Stomach smooth muscle (tissue), 2 donors: ENCODE measurements at regions not wholly inside any gene's neighbourhood (a gene's known extent, or its start where the extent isn't known, plus 50 kb on each side); places are given as distances from the start of the nearest gene placed in this dataset.

Experiments
- H3K27ac ChIP-seq: one replicate; pipeline ENCODE4 v1.7.0; 2013; ENCODE audit warnings: mild to moderate bottlenecking, low read length, inconsistent platforms
- H3K27me3 ChIP-seq, 2 donors: one replicate each; pipeline ENCODE4 v1.7.0; 2013; ENCODE audit warnings: low read length in 2 of 2; ENCODE audit not compliant: insufficient read depth in 2 of 2, control insufficient read depth in 1 of 2
- H3K36me3 ChIP-seq, 2 donors: one replicate each; pipeline ENCODE4 v1.7.0; 2013; ENCODE audit warnings: low read length in 2 of 2; ENCODE audit not compliant: control insufficient read depth in 2 of 2, insufficient read depth in 2 of 2
- H3K4me1 ChIP-seq: one replicate; pipeline ENCODE4 v1.7.0; 2013; ENCODE audit warnings: low read length; ENCODE audit not compliant: control insufficient read depth, insufficient read depth
- H3K4me3 ChIP-seq, 2 donors: one replicate each; pipeline ENCODE4 v1.7.0; 2013; ENCODE audit warnings: low read length in 2 of 2
- H3K9ac ChIP-seq, 2 donors: one replicate each; pipeline ENCODE4 v1.7.0; 2013; ENCODE audit warnings: low read length in 2 of 2, mild to moderate bottlenecking in 1 of 2
- H3K9me3 ChIP-seq, 2 donors: one replicate each; pipeline ENCODE4 v1.7.0; 2013; ENCODE audit warnings: low read length in 2 of 2; ENCODE audit not compliant: control insufficient read depth in 2 of 2
- donor health status: healthy.
- donor health status: Pancreatic carcinoma.

DNA sequence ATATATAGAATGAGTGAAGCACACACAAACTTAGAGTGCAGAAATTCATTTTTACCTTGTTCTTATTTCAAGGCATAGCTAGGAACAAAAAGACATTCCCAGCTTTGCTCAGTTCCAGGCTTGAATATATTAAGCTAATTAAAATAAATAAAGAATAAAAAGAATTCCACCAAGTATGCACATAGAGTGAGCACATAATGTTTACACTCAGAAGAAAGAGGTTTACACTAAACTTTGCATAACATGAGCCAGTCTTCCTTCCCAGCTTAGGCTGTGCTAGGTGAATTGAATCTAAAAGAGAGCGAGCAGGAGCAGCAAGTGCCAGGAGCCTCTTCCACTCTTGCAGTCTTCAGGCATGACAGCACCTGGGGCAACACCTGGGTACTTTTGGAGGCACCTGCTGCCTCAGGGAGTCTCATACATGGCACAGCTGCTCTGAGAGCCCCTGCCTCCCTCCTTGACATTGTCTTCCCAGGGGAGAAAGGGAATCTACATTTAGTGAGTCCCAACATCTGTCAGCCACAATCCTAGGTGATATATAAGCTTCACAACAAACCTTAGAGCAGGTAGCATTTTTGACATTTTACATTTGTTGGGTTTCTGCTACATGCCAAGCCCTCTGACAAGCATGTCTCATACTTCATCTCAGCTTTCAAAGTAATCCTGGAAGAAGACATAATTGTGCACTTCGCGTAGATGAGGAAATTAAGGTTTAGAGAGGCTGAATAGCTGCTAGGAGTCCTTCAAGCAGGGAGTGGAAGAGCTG is 732.7 kb upstream of the TENM4 start:
- no peaks in the 10 kb centered on the region for H3K36me3 ChIP-seq
- no peak overlapping the region for H3K9ac ChIP-seq
- no peak overlapping the region for H3K27ac ChIP-seq

DNA sequence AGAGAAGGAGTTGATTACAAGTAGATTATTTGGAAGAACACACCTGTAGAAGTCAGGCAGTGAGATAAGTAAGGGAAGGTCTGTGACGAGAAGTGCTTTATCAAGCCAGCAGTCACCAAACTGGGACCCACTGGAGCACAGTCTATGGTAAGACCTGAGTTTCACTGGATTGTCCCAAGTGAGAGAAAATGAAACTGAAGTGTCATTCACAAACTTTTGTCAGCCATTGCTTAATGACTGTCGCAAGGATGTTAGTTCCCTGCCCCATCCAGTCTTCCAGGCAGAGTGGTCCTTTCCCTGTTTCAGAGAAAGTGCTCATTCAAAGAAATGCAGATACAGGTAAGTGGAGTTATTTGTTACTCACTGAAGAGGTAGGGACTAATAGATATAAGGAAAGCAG is 728.0 kb upstream of the TENM4 start:
- H3K4me3 ChIP-seq = no peak overlapping the region
- H3K27ac ChIP-seq = no peak overlapping the region

More for the DNA sequence above, 732.7 kb upstream of the TENM4 start:
- peaks cover 0 to 7% of the 10 kb centered on the region in 2 donors for H3K9me3 ChIP-seq
- no peak overlapping the region for H3K4me3 ChIP-seq
- H3K4me1 ChIP-seq = no peaks in the 10 kb centered on the region
- no peaks in the 10 kb centered on the region for H3K27me3 ChIP-seq

DNA sequence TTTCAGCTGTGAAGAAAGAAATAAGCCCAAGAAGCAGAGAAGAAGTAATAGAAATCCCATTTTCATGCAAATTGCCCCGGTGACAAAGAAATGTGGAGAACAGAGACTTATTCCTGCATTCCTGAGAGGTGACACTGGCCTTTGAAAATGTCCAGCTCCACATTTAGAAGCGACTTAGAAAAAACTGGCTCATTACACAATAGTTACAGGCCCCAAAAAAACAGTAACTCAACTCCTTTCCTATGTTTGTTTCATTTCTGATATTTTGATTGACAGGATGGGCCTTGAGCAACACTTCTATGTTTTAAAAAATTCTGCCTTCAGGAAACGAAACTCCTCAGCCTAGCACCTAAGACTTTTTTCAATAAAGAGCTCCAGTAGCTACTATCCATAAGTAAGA is 726.9 kb upstream of the TENM4 start:
- Histone ChIP-seq H3K27ac (no peak overlapping the region), H3K4me3 (no peak overlapping the region), H3K27me3 (no peaks in the 10 kb centered on the region), H3K4me1 (no peaks in the 10 kb centered on the region), H3K9me3 (peaks cover 0 to 7% of the 10 kb centered on the region in 2 donors), H3K36me3 (no peaks in the 10 kb centered on the region), H3K9ac (no peak overlapping the region)

More for the DNA sequence above, 728.0 kb upstream of the TENM4 start:
- Histone ChIP-seq H3K4me1 (no peaks in the 10 kb centered on the region), H3K9ac (no peak overlapping the region), H3K36me3 (no peaks in the 10 kb centered on the region), H3K9me3 (peaks cover 0 to 7% of the 10 kb centered on the region in 2 donors), H3K27me3 (no peaks in the 10 kb centered on the region)

DNA sequence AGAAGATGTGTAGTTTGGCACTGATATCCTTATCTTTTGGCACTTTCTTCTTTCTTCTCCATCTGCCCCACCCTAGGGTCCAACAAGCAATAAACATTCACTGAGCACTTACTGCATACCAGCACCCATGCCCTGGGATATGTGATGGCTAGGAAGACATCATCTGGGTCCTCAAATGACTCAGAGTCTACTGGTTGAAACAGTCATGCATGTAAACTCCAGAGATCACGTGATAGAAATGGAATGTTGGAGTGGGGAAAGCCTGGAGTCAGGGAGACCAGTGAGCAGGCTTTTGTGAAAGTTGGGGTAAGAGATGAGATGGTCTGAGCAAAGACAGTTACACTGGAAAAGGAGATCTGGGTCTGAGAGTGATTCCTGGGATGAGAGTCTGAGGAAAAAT is 724.9 kb upstream of the TENM4 start:
- no peak overlapping the region for H3K27ac ChIP-seq
- no peaks in the 10 kb centered on the region for H3K27me3 ChIP-seq
- peaks cover 0 to 7% of the 10 kb centered on the region in 2 donors for H3K9me3 ChIP-seq
- H3K36me3 ChIP-seq = no peaks in the 10 kb centered on the region
- no peaks in the 10 kb centered on the region for H3K4me1 ChIP-seq
- no peak overlapping the region for H3K9ac ChIP-seq
- no peak overlapping the region for H3K4me3 ChIP-seq

DNA sequence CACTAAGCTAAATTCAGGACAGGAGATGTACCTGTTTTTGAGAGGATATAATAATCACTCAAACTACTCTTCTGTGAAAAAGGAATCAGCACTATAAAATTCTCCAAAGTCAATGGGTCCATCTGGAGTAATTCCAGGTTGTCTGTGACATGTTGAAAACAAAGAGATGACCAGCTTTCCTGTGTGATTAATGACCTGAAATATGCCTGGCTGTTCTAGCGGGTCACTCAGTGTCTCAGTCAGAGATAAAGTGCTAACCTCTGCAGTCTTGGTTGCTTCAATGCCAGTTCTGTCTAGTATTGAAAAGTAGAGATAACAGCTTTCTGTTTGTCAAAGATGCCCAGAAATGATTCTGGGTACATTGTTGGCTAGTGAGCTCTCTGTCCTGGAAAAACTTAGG is 722.6 kb upstream of the TENM4 start:
- no peak overlapping the region for H3K27ac ChIP-seq
- H3K9me3 ChIP-seq = no peaks in the 10 kb centered on the region
- H3K4me1 ChIP-seq = no peaks in the 10 kb centered on the region
- H3K4me3 ChIP-seq = no peak overlapping the region
- H3K27me3 ChIP-seq = no peaks in the 10 kb centered on the region
- H3K36me3 ChIP-seq = no peaks in the 10 kb centered on the region
- H3K9ac ChIP-seq = no peak overlapping the region

DNA sequence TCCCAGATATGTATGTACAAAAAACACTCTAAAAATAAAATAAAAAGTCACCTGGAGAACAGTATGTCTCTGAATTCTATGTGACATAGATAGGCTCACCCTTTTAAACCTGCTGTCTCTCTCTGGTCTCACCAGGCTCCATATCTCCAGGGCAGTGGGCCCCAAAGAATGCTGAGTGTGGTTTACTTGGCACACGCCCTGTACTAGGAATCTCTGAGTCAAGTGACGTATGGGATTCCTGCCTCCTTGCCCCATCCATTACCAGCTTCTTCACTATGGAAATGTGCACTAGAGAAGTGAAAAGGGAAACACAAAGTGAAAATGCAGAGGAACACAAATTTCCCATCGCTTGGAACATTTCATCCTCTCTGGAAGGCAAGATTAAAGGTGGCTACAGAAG is 722.2 kb upstream of the TENM4 start:
- H3K9ac ChIP-seq = no peak overlapping the region
- no peak overlapping the region for H3K27ac ChIP-seq
- H3K4me3 ChIP-seq = no peak overlapping the region
- no peaks in the 10 kb centered on the region for H3K27me3 ChIP-seq
- H3K9me3 ChIP-seq = no peaks in the 10 kb centered on the region
- H3K4me1 ChIP-seq = no peaks in the 10 kb centered on the region
- no peaks in the 10 kb centered on the region for H3K36me3 ChIP-seq

DNA sequence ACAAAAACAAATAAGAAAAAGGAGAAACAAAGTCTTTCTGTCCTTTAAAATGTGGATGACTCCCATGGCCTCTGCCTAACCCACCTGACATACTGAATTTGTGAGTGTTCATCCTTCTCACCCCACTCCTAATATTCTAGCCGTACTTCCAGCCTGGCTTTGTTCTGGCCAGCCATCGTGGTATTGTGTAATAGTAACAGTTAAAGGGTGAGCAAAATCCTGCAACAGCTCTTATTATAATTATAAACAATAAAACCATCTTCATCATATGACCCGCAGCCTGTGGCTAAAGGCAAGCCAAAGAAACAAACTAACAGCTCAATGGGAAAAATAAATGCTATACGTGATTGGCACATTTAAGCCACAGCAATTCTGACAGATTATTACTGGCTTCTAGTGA is 721.6 kb upstream of the TENM4 start:
- Histone ChIP-seq H3K9me3 (no peaks in the 10 kb centered on the region), H3K4me3 (no peak overlapping the region), H3K4me1 (no peaks in the 10 kb centered on the region), H3K36me3 (no peaks in the 10 kb centered on the region), H3K27ac (no peak overlapping the region), H3K27me3 (no peaks in the 10 kb centered on the region), H3K9ac (no peak overlapping the region)

DNA sequence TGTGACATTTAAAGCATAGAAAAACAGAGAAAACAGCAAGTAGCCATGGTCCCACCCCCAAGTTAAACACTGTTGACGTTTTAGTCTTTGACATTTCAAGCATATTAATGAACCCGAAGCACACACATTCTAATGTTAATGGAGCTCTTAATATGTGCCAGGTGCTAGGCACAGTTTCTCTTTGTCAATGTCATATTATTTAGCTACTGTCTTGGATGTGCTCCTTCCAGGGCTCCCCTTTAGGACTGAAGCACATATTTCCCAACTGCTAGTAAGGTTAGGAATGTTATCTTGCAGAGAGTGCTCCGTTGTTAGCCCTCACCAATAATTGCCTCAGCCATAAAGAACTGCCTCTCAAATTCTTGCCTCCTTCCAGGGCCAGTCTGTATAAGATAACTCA is 716.6 kb upstream of the TENM4 start:
- H3K4me1 ChIP-seq = no peaks in the 10 kb centered on the region
- no peaks in the 10 kb centered on the region for H3K27me3 ChIP-seq
- H3K27ac ChIP-seq = no peak overlapping the region
- no peak overlapping the region for H3K9ac ChIP-seq
- H3K4me3 ChIP-seq = no peak overlapping the region
- H3K36me3 ChIP-seq = no peaks in the 10 kb centered on the region
- no peaks in the 10 kb centered on the region for H3K9me3 ChIP-seq

DNA sequence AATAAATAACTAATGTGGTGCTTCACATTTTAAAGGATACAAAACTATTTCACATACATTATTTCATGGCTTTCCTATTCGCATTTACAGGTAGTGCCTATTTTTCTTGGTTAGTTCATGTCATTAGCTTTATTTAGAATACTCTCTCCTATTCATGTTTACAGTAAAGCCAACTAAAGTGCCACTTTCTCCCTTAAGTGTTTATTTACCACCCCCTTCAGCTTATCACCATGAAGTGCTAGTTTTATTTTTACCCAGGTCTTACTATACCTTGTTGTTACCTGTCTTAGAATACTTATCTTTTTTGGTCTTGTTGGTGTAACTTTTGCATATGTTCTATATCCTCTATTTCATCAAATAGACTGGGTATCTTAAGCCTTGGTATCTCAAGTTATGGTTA is 715.2 kb upstream of the TENM4 start:
- no peaks in the 10 kb centered on the region for H3K27me3 ChIP-seq
- no peaks in the 10 kb centered on the region for H3K9me3 ChIP-seq
- no peaks in the 10 kb centered on the region for H3K36me3 ChIP-seq

DNA sequence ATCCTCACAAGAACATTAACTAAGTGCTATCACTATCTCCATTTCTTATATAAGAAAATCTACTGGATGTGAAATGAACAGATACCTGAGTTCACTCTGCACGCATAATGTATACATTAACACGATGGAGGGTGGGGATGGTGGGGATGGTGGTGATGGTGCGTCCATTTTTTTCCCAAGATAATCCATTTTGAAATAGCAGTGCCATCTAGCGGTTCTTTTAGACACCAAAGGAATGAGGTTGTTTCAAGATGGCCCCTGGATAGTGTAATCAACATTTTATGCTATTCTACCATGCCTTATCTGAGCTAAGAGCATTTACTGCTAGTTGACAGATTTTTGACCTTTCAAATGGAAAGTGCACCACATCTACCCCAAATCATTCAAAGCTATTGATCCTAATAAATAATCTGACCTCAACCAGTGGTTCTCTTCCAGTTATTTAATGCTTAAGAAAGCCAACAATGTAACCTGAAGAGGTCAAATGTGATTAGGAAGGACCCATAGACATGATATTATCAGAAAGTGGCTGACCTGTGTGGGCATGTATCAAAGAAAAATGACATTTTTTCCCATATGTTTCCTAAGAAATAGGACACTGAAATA is 714.7 kb upstream of the TENM4 start:
- Histone ChIP-seq H3K4me3 (no peak overlapping the region), H3K4me1 (no peaks in the 10 kb centered on the region)

More for the DNA sequence above, 715.2 kb upstream of the TENM4 start:
- Histone ChIP-seq H3K9ac (no peak overlapping the region), H3K27ac (no peak overlapping the region), H3K4me1 (no peaks in the 10 kb centered on the region), H3K4me3 (no peak overlapping the region)

DNA sequence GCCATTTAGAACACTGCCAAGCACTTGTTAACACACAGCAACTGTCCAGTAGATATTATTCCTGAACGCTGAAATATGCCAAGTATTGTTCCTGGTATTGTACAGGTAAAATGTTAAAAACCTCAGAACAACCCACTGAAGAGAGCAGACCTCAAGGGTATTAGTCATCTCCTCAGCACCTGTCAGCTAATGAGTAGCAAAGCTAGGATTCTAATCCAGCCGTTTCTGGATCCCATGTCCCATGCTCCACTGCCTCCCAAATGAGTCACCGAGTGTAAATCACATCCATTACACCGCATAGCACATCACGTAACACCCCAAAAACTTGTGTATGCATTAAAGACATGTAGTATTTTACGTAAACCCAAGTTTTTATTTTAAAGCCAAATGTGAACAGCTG is 705.4 kb upstream of the TENM4 start:
- no peak overlapping the region for H3K27ac ChIP-seq

More for the DNA sequence above, 714.7 kb upstream of the TENM4 start:
- H3K36me3 ChIP-seq = no peaks in the 10 kb centered on the region
- no peak overlapping the region for H3K9ac ChIP-seq
- H3K27me3 ChIP-seq = no peaks in the 10 kb centered on the region
- H3K9me3 ChIP-seq = no peaks in the 10 kb centered on the region
- H3K27ac ChIP-seq = no peak overlapping the region

More for the DNA sequence above, 705.4 kb upstream of the TENM4 start:
- no peaks in the 10 kb centered on the region for H3K27me3 ChIP-seq
- no peak overlapping the region for H3K9ac ChIP-seq
- no peaks in the 10 kb centered on the region for H3K9me3 ChIP-seq
- no peak overlapping the region for H3K4me3 ChIP-seq
- H3K36me3 ChIP-seq = no peaks in the 10 kb centered on the region
- no peaks in the 10 kb centered on the region for H3K4me1 ChIP-seq
